Transverse colon (tissue), 4 donors: ENCODE measurements at regions not wholly inside any gene's neighbourhood (a gene's known extent, or its start where the extent isn't known, plus 50 kb on each side); places are given as distances from the start of the nearest gene placed in this dataset.

ENCODE experiments used
- DNase-seq: peaks from one replicate; pipeline ENCODE4 v3.0.0-alpha.2; 2019
- H3K27ac ChIP-seq, 4 donors: fragments of 200-600 bp; sonication (generic); 2 replicates each; pipeline ENCODE4 v1.5.1; 2016 to 2018; ENCODE audit warnings: inconsistent platforms in 4 of 4
- H3K27me3 ChIP-seq: fragments of 200-600 bp; sonication (generic); 2 replicates; pipeline ENCODE4 v1.5.1; 2017; ENCODE audit warnings: inconsistent platforms
- H3K36me3 ChIP-seq, 4 donors: fragments of 200-600 bp; sonication (generic); 2 replicates each; pipeline ENCODE4 v1.5.1; 2017 to 2019; ENCODE audit warnings: inconsistent platforms in 4 of 4
- H3K4me1 ChIP-seq, 4 donors: fragments of 200-600 bp; sonication (generic); 2 replicates each; pipeline ENCODE4 v1.5.1; 2017 to 2020; ENCODE audit warnings: inconsistent platforms in 4 of 4
- H3K4me3 ChIP-seq, 4 donors: fragments of 200-600 bp; sonication (generic); 1 replicate in 1 of 4; 2 replicates in 3 of 4; pipeline versions ENCODE4 v1.5.1 to v1.6.1; 2017 to 2019; ENCODE audit warnings: inconsistent platforms in 4 of 4
- H3K9me3 ChIP-seq, 2 donors: fragments of 200-600 bp; sonication (generic); 2 replicates each; pipeline ENCODE4 v1.5.1; 2017 to 2019; ENCODE audit warnings: inconsistent platforms in 2 of 2
- CTCF ChIP-seq, 5 experiments: fragments of 200-600 bp in 3 of 5; fragments of 450-650 bp in 2 of 5; sonication (generic) in 3 of 5; IDR thresholded peaks; 1 replicate in 2 of 5; 2 replicates in 3 of 5; pipeline ENCODE4 v1.5.1; 2016 to 2017; ENCODE audit warnings: antibody characterized with exemption in 5 of 5, inconsistent platforms in 3 of 5, mild to moderate bottlenecking in 2 of 5, moderate library complexity in 1 of 5
- EP300 ChIP-seq: sonication (generic); formaldehyde crosslinking; IDR thresholded peaks from one replicate; pipeline ENCODE4 v1.6.1; 2017; ENCODE audit warnings: antibody characterized with exemption, low read depth
- POLR2A ChIP-seq: fragments of 450-650 bp; IDR thresholded peaks from one replicate; pipeline ENCODE4 v1.6.1; 2016; ENCODE audit warnings: antibody characterized with exemption, mild to moderate bottlenecking, moderate library complexity
- POLR2AphosphoS5 ChIP-seq, 3 donors: sonication (generic); formaldehyde crosslinking; IDR thresholded peaks; one replicate each; pipeline ENCODE4 v1.6.1; 2016; ENCODE audit warnings: antibody characterized with exemption in 3 of 3
- WGBS, 2 donors: methylation state at CpG; one replicate each; pipeline ENCODE4 v1.1.5; 2018; ENCODE audit warnings: low coverage in 1 of 2; 5-methylcytosine and 5-hydroxymethylcytosine counted together
- in situ Hi-C, 4 donors: fragments of 200-750 bp; cut with MboI; loops; one replicate each; pipeline versions ENCODE4 v1.15.0 to v1.15.1; 2017; ENCODE audit warnings: low sequenced_read_pairs in 3 of 4, low pct_ligation_motif_present in 1 of 4, low pct_unique_long_range_greater_than_20kb in 1 of 4
- intact Hi-C: fragments of 100-400 bp; cut with DNase I; formaldehyde crosslinking; loops from one replicate; pipeline ENCODE4 v1.15.1; 2023; ENCODE audit warnings: low total_unique reads

- Histone ChIP-seq H3K36me3 (no peaks in the 10 kb centered on the region), H3K4me1 (no peaks in the 10 kb centered on the region), H3K27me3 (no peaks in the 10 kb centered on the region), H3K9me3 (no peaks in the 10 kb centered on the region), H3K27ac (no peak overlapping the region), H3K4me3 (no peak overlapping the region)
- DNase-seq: no peak
- 58 to 69% methylated on average over 2 of the region's 2 CpGs for WGBS, 2 donors
- in situ Hi-C loops (no loop called here), intact Hi-C loops (no loop called here)
- TF ChIP-seq POLR2AphosphoS5 (IDR thresholded peaks at IDR 0.05) (no peak), POLR2A (no peak), CTCF (IDR thresholded peaks at IDR 0.05) (no peak), EP300 (no peak)
Measured at GRCh38 chr18:71011389-71011788, 722.5 kb downstream of the SOCS6 start.

GRCh38 chr18:71008257-71008656, 719.4 kb downstream of the SOCS6 start:
- Histone ChIP-seq H3K4me1 (no peaks in the 10 kb centered on the region), H3K4me3 (no peak overlapping the region), H3K9me3 (no peaks in the 10 kb centered on the region), H3K36me3 (no peaks in the 10 kb centered on the region), H3K27me3 (no peaks in the 10 kb centered on the region), H3K27ac (no peak overlapping the region)
- intact Hi-C loops (no loop called here), in situ Hi-C loops (no loop called here)
- DNase-seq: no peak
- TF ChIP-seq POLR2AphosphoS5 (IDR thresholded peaks at IDR 0.05) (no peak), EP300 (no peak), CTCF (IDR thresholded peaks at IDR 0.05) (no peak), POLR2A (no peak)
- 66 to 83% methylated on average over 1 to 3 of the region's 3 CpGs for WGBS, 2 donors

- TF ChIP-seq POLR2AphosphoS5 (IDR thresholded peaks at IDR 0.05) (no peak), CTCF (IDR thresholded peaks at IDR 0.05) (no peak), EP300 (no peak), POLR2A (no peak)
- DNase-seq: no peak
- Histone ChIP-seq H3K4me1 (no peaks in the 10 kb centered on the region), H3K4me3 (no peak overlapping the region), H3K27ac (no peak overlapping the region), H3K9me3 (no peaks in the 10 kb centered on the region), H3K27me3 (no peaks in the 10 kb centered on the region), H3K36me3 (no peaks in the 10 kb centered on the region)
- intact Hi-C loops: no loop called here
- in situ Hi-C loops: no loop called here
- 33 to 43% methylated on average over 2 of the region's 2 CpGs for WGBS, 2 donors
Measured at GRCh38 chr18:71001597-71001996, 712.8 kb downstream of the SOCS6 start.

DNA sequence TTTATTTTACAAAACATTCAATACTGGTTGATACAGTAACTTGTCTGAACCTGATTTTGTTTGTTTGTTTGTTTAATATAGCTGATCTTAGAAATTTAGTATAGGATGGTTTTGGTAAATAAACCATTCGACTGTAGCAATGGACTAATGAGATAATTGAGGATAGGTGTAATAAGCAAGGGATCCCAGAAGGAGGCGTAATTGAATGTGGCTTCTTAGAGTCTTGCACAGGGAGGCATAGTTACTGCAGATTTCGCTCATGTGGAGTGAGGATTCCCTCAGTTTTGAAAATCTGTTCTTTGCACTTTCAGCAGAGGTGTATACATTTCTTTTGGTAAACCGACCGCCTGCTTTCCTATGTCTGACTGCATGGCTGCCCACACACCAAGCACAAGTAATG, 709.6 kb downstream of the SOCS6 start:
- Histone ChIP-seq H3K27ac (no peak overlapping the region), H3K27me3 (no peaks in the 10 kb centered on the region), H3K4me3 (no peak overlapping the region), H3K4me1 (no peaks in the 10 kb centered on the region), H3K36me3 (no peaks in the 10 kb centered on the region), H3K9me3 (no peaks in the 10 kb centered on the region)
- 66 to 72% methylated on average over 5 of the region's 5 CpGs for WGBS, 2 donors
- in situ Hi-C loops: no loop called here
- DNase-seq: no peak
- intact Hi-C loops: no loop called here
- TF ChIP-seq CTCF (IDR thresholded peaks at IDR 0.05) (no peak), POLR2AphosphoS5 (IDR thresholded peaks at IDR 0.05) (no peak), EP300 (no peak), POLR2A (no peak)
